ENCODE measurements at regions not wholly inside any gene's neighbourhood (a gene's known extent, or its start where the extent isn't known, plus 50 kb on each side); places are given as distances from the start of the nearest gene placed in this dataset.

DNA sequence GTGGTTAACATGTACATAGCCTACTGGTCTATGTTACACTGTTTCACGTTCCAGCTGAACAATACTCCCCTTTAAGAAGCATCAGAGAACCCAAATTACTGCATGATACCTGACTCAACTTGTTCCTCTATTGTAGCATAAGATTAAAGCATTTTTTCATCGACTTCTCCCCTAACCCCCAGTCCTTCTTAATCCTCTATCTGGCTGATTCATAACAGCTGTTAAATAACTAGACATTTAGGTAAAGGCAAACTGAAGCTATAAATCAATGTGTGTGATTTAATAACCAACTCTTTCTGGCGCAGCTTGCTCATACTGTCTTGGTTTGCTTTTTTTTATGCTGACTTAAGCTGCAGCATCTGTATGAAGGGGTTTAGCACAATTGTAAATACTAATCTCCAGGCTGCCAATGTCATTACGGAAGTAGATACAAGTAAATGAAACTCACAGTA, 94.2 kb upstream of the MTAP start:
- Histone ChIP-seq H3K9me3 (ENCODE audit: low read length) (no peaks in the 10 kb centered on the region), H2AFZ (ENCODE audit: low read length) (no peak overlapping the region), H3K4me3 (replicated peaks in 1 of 3; ENCODE audit: insufficient read depth in 1 of 3, low read depth in 2 of 3, low read length in 3 of 3) (no peak overlapping the region), H3K27me3 (ENCODE audit: control insufficient read depth in 1 of 2, insufficient read depth in 2 of 2, low read length in 2 of 2) (no peaks in the 10 kb centered on the region), H3K4me2 (ENCODE audit: low read depth, low read length) (no peak overlapping the region), H3K36me3 (replicated peaks in 1 of 2; ENCODE audit: control insufficient read depth in 1 of 2, insufficient read depth in 2 of 2, low read length in 2 of 2) (no peaks in the 10 kb centered on the region), H3K9ac (ENCODE audit: insufficient read depth, low read depth, low read length) (no peak overlapping the region), H3K27ac (ENCODE audit: extremely low read length, insufficient read depth, low read length) (no peak overlapping the region), H4K20me1 (ENCODE audit: insufficient read depth, low read length) (no peaks in the 10 kb centered on the region), H3K79me2 (ENCODE audit: insufficient read depth, low read length) (no peaks in the 10 kb centered on the region), H3K4me1 (ENCODE audit: insufficient read depth, low read length) (no peaks in the 10 kb centered on the region)
- DNase-seq (ENCODE audit: low spot score) (no peak), ATAC-seq (no peak), FAIRE-seq (no peak)
- BruUV-seq (replicated peaks), result no TSS peak
- ChIA-PET CTCF (ENCODE audit: low intra/inter-chr PET ratio, low total read pairs) (interaction anchor here (1.9 kb wide), 1 partner anchor 81 kb away, joined by 19 read pairs; no protein-coding TSS in a partner anchor), POLR2A (no interaction called here)
- intact Hi-C loops (cut with micrococcal nuclease; ENCODE audit: unreplicated experiment) (no loop called here), in situ Hi-C loops (cut with HindIII; ENCODE audit: extremely low pct_ligation_motif_present, low pct_unique_long_range_greater_than_20kb) (no loop called here)
- WGBS (ENCODE audit: low lambda C conversion rate), result 1% methylated on average over 4 of the region's 4 CpGs
- TF ChIP-seq ZNF329 (CRISPR knock-in tag; IDR thresholded peaks at IDR 0.05; ENCODE audit: low read depth) (no peak), DNMT1 (CRISPR knock-in tag; IDR thresholded peaks at IDR 0.05) (no peak), ZBTB1 (CRISPR knock-in tag; IDR thresholded peaks at IDR 0.05; ENCODE audit: borderline replicate concordance) (no peak), ZBTB39 (CRISPR knock-in tag; IDR thresholded peaks at IDR 0.05) (no peak)

GRCh38 chr9:21708856-21709255, 93.6 kb upstream of the MTAP start:
- DNase-seq (ENCODE audit: low spot score) (no peak), ATAC-seq (no peak), FAIRE-seq (no peak)
- in situ Hi-C loops (cut with HindIII; ENCODE audit: extremely low pct_ligation_motif_present, low pct_unique_long_range_greater_than_20kb) (no loop called here), intact Hi-C loops (cut with micrococcal nuclease; ENCODE audit: unreplicated experiment) (loop anchor here (1.0 kb wide), 1 partner anchor 80 kb away; no protein-coding TSS in a partner anchor)
- Histone ChIP-seq H3K4me3 (replicated peaks in 1 of 3; ENCODE audit: insufficient read depth in 1 of 3, low read depth in 2 of 3, low read length in 3 of 3) (no peak overlapping the region), H3K9ac (ENCODE audit: insufficient read depth, low read depth, low read length) (no peak overlapping the region), H3K9me3 (ENCODE audit: low read length) (no peaks in the 10 kb centered on the region), H3K4me2 (ENCODE audit: low read depth, low read length) (no peak overlapping the region), H3K27ac (ENCODE audit: extremely low read length, insufficient read depth, low read length) (no peak overlapping the region), H3K36me3 (replicated peaks in 1 of 2; ENCODE audit: control insufficient read depth in 1 of 2, insufficient read depth in 2 of 2, low read length in 2 of 2) (no peaks in the 10 kb centered on the region), H4K20me1 (ENCODE audit: insufficient read depth, low read length) (no peaks in the 10 kb centered on the region), H3K27me3 (ENCODE audit: control insufficient read depth in 1 of 2, insufficient read depth in 2 of 2, low read length in 2 of 2) (no peaks in the 10 kb centered on the region), H3K79me2 (ENCODE audit: insufficient read depth, low read length) (no peaks in the 10 kb centered on the region), H2AFZ (ENCODE audit: low read length) (no peak overlapping the region), H3K4me1 (ENCODE audit: insufficient read depth, low read length) (no peaks in the 10 kb centered on the region)
- CTCF ChIA-PET (ENCODE audit: low intra/inter-chr PET ratio, low total read pairs), result interaction anchor here (0.7 to 1.9 kb wide), 2 partner anchors 78 to 81 kb away, joined by 3 to 19 read pairs; no protein-coding TSS in a partner anchor
- POLR2A ChIA-PET, result no interaction called here
- WGBS (ENCODE audit: low lambda C conversion rate), result 0% methylated on average over 4 of the region's 4 CpGs
- no TSS peak for BruUV-seq (replicated peaks)
- TF ChIP-seq CREM (IDR thresholded peaks at IDR 0.05), result no peak
- TF ChIP-seq CREM (CRISPR knock-in tag; IDR thresholded peaks at IDR 0.05), result no peak
- TF ChIP-seq, protein P1, sequence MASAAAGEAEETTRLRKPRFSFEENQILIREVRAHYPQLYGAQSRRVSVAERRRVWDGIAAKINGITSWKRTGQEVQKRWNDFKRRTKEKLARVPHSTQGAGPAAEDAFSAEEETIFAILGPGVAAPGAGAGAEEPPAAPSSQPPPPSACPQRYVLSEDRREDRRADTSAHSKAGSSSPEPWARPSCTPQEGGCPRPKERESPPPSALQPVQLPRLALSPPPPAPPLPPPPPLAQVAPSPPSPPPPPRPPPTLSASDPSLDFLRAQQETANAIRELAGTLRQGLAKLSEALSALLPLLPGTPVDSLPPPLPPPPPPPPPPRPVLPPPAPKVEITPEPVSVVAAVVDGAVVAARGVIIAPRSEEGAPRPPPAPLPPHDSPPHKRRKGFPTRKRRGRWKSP (CRISPR knock-in tag; IDR thresholded peaks at IDR 0.05), result no peak
- TF ChIP-seq, protein P2, sequence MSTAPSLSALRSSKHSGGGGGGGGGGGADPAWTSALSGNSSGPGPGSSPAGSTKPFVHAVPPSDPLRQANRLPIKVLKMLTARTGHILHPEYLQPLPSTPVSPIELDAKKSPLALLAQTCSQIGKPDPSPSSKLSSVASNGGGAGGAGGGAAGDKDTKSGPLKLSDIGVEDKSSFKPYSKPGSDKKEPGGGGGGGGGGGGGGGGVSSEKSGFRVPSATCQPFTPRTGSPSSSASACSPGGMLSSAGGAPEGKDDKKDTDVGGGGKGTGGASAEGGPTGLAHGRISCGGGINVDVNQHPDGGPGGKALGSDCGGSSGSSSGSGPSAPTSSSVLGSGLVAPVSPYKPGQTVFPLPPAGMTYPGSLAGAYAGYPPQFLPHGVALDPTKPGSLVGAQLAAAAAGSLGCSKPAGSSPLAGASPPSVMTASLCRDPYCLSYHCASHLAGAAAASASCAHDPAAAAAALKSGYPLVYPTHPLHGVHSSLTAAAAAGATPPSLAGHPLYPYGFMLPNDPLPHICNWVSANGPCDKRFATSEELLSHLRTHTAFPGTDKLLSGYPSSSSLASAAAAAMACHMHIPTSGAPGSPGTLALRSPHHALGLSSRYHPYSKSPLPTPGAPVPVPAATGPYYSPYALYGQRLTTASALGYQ (CRISPR knock-in tag; IDR thresholded peaks at IDR 0.05), result no peak
- TF ChIP-seq HOXA5 (CRISPR knock-in tag; IDR thresholded peaks at IDR 0.05), result no peak
- no peak for TF ChIP-seq CENPT (CRISPR knock-in tag; IDR thresholded peaks at IDR 0.05; ENCODE audit: low read depth)
- TF ChIP-seq ZNF709 (CRISPR knock-in tag; IDR thresholded peaks at IDR 0.05), result no peak
- TF ChIP-seq ZFP90 (CRISPR knock-in tag; IDR thresholded peaks at IDR 0.05; ENCODE audit: borderline replicate concordance), result no peak
- TF ChIP-seq ZNF737 (CRISPR knock-in tag; IDR thresholded peaks at IDR 0.05; ENCODE audit: borderline replicate concordance), result no peak
- no peak for TF ChIP-seq ZNF12 (CRISPR knock-in tag; IDR thresholded peaks at IDR 0.05)

All from HepG2 (cell line).